NCI-H748 (cell line): ENCODE measurements at regions not wholly inside any gene's neighbourhood (a gene's known extent, or its start where the extent isn't known, plus 50 kb on each side); places are given as distances from the start of the nearest gene placed in this dataset.

Experiments used
- DNase-seq: peaks from one replicate; lab custom pipeline; 2025; ENCODE audit not compliant: unreplicated experiment; lab: John Stamatoyannopoulos, UW

DNA sequence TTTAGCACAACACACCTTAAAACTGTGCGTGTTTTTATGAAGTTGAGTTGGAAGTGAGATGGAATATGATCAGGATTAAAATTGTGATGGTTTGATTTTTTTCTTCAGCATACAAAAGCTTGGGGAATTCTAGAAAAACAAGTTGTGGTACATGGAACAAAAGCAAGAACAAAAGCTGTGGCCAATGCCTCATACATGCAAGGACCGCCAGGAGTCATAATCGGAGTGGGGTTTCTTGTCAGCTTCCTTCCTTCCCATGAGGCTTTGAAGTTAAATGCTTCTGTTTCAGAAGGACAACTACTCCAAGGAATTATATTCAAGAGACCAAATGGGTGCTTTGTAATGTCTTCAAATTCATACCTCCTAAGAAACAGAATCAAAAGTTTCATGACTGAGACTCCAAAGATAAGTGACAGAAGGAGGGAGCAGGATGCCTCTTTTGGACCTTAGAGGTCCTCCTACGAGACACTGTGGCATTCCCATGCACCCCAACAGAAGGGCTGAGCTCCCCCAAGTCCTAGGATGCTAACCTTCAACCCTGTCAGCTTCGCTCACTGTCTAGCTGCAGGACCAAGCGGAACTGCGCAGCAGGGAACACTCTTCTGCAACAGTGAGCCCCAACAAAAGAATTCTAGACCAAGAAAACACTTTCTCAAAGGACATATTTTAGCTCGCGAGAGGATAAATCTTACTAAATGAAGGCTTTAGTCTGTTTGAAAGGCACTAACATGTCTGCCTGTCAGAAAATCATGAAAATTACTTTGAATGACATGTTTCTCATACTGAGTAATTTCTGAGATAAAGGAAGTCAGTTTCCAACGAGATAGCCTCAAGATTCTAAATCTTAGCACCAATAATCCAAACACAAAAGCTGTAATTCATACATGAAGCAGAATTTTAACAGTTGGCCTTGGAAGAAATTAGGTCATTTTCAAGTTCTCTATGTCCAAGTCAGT is 108.5 kb upstream of the NHSL1 start:
- no peak for DNase-seq

DNA sequence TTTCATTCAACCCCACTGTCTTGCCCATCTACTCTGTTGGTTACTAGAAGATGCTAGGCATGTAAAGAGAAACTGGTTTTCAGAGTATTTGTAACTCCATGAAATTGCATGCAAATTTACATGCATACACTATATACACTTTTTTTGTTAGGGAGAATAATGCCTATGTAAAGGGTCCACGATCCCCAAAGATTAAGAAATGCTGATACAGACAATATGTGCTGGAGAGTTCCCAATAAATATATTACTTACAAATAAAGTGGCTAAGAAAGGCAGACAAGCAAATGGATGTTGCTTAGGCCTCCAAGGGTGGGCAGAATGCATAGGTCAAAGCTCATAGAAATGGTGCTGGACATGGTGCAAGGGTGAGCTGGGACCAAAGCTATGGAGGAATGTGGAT is 109.6 kb upstream of the NHSL1 start:
- DNase-seq, result no peak

DNA sequence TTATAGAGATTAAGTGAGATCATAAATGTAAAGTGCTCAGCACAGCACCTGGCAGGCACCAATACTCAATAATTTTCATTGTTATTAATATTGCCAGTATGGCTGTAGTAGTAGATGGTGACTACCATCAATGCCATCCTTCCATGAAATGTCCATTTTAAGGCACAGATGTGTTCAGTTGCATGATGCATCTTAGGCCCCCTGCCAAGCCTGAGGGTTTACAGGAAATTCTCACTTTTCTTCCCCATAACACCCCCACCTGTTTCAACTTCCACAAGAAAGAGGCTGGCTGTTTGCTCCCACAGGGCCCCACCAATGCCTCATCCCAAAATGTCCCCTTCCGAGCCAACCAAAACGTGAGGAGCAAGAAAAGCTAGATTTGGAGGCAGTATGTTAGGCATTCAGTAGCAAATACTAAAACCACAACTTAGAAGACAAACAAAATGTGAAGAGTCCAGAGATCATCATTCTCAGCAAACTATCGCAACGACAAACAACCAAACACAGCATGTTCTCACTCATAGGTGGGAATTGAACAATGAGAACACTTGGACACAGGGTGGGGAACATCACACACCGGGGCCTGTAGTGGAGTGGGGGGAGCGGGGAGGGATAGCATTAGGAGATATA is 110.6 kb upstream of the NHSL1 start:
- DNase-seq, result no peak

DNA sequence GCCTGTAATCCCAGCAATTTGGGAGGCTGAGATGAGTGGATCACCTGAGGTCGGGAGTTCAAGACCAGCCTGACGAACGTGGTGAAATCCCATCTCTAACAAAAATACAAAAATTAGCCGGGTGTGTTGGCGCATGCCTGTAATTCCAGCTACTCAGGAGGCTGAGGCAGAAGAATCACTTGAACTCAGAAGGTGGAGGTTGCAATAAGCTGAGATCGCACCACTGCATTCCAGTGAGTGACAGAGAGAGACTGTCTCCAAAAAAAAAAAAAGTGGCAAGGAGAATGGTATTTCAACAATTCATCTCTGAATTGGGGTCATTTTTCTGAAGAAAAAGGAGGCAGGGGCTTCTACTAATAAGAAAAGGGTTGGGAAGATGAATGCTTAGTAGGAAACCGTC is 111.5 kb upstream of the NHSL1 start:
- DNase-seq, result no peak

DNA sequence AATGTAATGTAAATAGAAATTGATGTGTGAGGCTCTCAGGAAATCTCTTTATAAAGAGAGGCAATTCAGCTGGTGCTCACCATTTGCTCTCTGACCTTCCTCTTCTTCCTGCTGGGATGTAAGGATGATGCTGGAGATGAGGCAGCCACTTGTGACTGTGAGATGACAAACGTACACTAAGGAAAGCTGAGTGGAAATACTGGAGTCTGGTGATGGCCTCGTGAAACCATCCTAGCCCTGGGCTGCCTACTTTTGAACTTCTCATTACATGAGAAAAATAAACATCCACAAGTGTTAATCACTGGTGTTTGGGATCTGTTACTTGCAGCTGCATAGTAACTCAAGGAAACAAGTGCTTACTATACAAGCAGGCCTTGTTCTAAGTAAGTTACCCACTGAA is 114.9 kb upstream of the NHSL1 start:
- DNase-seq, result no peak

DNA sequence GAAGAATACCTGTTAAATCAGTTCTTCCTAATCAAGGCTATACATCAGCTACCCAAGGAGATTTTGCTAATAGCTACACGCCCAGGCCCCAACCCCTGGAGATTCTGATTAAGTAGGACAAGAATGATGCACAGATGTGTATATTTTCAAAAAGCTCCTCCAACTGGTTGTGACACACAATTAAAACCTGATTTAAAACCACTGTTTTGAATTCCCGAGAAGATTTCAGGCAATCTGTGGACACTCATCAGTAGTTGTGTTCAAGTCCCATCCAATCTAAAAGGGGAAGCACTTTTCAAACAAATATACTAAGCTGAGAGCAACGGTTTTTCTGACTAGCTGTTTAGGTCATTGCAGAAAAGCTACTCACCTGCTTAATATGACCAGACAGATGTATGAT is 118.9 kb upstream of the NHSL1 start:
- no peak for DNase-seq

DNA sequence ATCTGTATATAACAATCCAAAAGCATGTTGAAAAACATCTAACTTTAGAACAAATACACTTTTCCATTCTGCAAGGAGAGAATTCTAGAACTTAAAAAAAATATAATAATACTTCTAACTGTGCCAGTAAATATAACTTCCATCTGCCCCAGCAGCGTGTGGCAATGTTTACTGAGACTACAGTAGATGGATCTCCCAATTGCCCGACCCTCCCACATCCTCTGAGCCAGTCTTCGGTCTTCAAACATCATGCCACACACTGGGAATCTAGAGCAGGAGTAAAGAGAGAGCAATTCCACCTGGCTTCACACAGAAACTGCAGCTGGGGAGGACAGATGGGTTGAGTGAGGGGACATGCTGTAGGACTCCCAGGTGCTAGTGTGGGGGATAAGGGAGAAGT is 121.3 kb upstream of the NHSL1 start:
- DNase-seq, result no peak

DNA sequence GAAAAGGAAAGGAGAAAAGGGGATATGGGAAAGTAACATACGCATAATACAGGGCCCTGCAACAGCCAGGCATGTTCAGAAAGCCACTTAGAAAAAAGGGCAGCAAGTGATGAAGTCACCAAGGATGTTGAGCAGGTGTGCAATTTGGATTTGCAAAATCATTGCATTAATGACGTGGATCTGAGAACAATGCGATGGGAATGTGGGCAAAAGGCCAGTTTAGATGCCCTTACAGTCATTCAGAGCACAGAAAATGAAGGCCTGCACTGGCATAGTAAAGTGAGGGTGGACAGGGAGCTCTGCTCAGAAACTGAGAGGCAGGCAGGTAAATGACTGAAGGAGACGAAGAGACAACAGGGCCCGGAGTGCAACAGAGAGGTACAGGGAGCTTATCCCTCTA is 123.7 kb upstream of the NHSL1 start:
- peak; percentile 16 for DNase-seq

DNA sequence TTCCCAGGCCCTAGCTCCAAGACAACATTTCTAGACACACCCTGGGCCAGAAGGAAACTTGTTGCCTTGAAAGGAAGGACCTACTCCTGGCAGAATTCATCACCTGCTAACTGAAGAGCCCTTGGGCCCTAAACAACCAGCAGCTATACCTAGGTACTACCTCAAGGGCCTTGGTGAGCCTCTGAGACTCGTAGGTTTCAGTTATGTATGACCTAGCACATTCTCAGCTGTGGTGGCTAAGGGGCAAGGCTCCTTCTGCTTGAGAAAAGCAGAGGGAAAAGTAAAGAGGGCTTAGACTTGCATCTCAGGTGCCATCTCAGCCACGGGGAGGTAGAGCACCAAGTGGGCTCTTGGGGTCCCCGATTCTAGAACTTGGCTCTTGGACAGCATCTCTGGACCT is 132.3 kb upstream of the NHSL1 start:
- DNase-seq, result no peak

DNA sequence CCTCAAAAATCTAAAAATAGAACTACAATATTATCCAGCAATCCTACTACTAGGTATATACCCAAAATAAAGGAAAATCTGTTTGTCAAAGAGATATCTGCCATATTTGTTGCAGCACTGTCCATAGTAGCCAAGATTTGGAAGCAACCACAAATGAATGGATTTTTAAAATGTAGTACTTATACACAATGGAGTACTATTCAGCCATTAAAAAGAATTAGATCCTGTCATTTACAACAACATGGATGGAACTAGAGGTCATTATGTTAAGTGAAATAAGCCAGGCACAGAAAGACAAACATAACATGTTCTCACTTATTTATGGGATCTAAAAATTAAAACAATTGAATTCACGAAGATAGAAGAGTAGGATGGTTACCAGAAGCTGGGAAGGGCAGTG is 135.7 kb upstream of the CCDC28A start:
- DNase-seq, result no peak

DNA sequence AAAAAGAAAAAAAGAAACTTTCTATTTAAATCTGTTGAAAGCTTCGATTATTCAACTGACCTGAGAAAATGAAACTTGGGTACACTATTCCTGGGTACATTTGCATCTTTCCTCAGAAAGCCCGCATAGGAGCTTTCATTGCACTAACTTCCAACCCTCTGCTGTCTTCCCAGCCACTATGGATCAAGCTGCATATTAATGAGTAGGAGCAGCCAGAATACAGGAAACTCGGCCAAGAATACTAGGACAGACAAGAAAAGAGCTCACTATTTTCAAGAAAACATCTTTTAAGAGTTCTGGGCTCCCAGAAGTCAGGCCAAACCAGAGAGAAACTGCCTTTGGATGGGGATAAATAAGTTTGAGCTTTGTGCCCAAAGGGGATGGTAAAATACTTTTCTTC is 135.0 kb upstream of the CCDC28A start:
- DNase-seq, result no peak

DNA sequence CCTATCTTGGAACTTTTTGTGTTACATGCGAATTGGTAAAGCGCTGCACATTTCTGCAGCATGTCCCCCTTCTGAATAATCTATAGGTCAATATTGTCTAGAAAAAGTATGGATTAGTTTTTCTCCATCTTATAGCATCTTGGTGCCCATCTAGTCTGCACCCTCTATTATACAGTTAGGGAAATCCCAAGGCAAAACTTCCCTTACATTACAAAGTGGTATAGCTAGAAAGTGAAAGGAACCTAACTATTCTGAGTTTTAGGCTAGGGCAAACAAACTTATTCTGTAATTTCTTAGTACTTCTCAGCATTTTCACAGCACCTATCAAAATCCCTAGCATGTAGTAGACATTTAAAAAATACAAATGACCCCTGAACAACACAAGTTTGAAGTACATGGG is 133.5 kb upstream of the CCDC28A start:
- DNase-seq, result no peak

DNA sequence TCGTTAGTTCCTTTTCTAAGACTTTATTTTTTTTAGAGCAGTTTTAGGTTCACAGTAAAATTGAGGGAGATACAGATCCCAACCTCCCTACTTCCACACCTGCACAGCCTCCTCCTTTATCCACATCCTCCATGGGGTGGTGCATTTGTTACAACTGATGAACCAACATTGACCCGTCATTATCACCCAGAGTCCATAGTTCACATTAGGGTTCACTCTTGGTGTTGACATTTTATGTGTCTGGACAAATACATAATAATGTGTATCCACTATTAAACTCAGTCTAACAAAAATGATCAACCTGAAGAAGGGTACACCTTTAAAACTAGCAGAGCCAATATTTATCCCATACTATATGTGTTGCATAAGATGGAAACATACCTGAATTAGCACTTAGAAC is 130.4 kb upstream of the CCDC28A start:
- no peak for DNase-seq

DNA sequence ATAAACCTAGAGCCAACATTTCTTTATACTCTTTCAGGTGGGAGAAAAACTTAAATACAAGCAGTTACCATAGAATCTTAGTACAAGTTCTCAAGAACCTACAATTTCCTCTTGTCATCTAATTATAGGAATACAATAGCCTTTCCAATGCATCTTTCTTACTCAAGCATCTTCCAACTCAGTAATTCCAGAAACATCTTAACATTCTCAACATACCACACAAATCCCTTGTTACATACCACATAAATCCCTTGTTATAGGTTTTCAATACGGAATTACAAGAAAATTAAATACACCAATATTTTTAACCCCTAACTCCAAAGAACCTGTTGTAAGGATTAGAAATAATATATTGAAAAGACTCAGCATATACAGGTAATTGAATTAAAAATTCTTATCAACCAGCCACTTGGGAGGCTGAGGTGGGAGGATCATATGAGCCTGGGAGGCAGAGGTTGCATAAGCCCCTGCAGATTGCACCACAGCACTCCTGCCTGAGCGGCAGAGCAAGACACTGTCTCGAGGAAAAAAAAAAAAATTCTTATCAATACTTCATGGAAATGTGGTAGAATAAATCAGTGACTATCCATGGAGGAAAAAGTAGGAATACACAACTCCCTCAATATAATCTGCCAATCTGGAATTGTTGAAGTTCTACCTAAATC is 127.5 kb upstream of the CCDC28A start:
- no peak for DNase-seq

DNA sequence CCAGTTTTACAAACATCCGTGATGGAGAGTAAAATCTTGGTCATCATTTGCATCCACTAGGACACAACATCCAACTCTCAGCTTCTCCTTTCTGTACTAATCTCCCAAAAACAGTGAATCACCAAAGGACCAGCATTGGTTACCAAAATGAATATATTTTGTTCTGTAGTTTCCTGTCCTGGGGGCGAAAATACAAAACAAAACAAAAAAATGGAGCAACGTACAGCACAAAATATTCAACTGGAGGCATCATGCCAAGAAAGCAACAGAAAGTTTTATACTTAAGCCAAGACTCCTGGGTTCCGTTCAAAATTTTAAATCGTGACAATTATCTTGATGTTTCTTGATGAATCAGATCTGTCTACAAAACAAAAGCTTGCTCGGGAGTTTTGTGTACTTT is 126.6 kb upstream of the CCDC28A start:
- DNase-seq, result no peak

DNA sequence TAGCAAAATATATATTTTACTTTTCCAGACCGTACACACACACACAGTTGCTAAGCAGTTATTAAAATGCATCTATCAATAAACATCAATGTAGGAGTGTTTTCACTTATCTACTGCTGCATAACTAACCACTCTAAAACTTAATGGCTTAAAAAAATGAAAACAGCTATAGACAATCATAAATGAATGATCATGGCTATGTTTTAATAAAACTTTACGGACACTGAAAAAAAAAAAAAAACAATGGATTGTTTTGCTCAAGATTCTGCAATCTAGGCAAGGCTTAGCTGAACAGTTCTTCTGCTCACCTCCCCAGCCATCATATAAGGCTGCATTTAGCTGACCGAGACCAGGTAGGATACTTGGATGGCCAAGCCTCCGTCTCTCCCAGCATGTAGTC is 125.4 kb upstream of the CCDC28A start:
- DNase-seq, result no peak

DNA sequence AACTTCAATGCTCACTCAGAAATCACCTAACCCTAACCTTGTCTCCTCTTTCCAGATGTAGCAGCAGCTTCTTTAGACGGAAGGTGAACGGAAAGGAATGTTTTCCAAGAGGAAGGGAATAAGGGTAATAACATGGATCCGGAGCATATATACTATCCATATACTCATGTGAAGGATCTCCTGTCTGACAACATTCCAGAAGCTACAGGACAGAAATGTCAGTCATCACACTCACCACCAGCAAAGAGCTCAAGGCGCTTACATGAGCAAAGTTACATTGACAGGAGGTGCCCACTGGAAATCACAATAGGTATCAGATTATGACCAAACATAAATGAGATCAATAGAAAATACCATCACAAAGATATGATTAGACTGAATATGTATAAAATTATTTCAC is 122.1 kb upstream of the CCDC28A start:
- DNase-seq, result no peak

DNA sequence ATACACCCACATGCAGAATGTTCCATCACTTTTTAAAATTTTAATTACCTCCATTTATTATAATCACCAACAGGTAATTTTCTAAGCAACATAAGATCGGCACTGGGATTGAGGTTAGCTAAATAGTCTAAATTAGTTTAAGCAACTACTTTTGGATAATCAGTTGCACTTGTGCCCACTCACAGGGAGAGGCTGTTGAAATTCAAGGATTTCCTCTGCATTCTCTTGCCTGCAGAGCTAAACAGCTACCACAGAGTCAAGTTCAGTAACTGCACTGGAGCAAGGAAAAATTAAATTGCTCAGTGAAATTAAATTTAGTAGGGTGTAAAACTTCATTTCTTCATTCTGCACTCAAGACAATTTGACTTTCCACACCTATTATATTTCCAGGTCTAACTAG is 120.7 kb upstream of the CCDC28A start:
- peak; percentile 14 for DNase-seq

DNA sequence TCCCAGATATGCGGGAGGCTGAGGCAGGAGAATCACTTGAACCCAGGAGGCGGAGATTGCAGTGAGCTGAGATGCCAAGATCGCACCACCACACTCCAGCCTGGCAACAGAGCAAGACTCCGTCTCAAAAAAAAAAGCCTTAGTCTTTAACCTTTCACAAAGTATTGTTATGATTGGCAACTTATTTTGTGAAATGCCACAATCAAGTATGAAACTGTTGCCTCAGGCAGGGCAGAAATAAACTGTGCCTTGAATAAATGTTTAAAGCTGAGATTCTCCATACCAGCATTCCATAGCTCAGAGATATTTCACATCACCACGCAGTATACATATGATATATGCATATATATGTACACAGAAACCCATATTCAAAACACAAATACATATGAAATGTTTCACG is 120.1 kb upstream of the CCDC28A start:
- DNase-seq, result no peak

DNA sequence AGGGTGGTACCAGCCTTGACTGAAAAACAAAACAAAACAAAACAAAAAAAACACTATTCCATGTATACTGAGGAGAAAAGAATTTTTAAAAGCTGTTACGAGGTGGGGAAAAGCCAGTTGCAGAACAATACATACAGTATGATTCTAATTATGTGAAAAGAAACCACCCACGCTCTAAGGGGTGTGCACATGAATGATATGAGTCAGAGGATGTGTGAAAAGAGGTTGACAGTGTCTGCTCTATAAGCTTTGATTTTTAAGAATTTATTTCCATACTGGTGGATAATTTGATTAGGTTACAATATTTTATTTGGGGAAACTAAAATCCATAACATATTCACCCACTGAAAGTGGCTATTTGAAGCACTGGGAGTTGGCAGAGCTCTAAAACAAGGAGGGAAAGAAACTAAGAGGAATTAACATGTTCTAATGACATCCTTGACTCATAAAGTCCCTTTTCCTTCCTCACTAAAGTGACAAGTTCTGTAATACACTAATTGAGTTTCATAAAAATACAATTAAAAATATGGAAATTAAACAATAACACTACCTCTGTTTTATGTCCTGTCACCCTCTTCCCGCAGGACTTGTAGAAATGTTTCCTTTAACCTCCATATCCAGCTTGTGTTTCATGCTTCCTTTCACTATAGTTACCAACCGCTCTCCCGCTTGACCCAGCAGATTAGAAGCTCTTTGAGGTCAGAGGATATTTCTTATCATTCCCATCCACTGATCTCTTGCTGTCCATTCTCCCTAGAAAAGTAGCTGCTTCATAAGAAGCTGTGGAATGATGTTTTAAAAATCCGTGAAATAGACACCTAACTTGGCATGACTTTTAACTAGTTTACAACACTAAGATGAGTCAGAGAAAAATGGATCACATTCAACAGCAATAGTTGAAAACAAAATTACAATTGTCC is 118.6 kb upstream of the CCDC28A start:
- DNase-seq, result no peak

DNA sequence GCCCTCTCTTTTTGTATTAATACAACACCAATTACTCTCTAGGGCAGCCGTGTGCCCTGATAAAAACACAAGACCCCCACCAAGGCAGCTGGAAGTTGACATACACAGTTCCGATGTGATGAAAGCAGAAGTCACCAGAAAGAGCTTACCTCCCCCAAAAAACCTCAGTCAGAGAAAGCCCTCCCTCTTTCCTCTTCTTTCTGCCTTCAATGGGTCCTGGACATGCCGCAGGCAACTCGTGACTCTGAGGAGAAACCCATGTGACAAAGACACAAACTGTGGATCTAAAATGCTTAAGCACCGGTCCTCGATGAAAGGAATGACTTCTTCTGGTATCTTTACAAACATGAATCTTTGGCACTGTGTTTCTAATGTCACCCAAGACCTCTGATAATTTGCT is 117.7 kb upstream of the CCDC28A start:
- no peak for DNase-seq
